ENCODE measurements at regions not wholly inside any gene's neighbourhood (a gene's known extent, or its start where the extent isn't known, plus 50 kb on each side); places are given as distances from the start of the nearest gene placed in this dataset.

DNA sequence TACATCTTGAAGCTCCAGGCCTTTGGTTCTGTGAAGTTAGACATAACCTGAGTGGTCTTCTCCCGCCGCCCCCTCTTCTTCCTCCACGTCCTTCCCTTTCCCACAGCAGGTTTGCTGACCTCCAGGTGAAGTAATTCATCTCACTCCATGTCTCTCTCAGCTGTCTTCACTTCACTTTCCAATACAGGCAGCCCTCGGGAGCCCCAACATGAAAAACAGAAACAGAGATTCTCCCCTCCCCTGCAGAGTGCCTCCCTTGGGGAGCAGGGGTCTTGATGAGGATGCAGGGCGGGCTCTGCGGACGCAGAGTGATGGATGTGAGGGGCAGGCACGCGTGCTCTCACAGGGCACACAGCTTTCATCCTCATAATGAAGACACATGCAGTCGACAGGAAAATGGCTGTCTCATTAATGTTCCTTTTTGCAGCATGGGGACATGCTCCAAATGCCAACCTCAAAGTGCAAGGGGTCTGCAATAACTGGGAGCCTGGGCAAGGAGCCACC lies 95.6 kb downstream of the GPAM start:
- no peaks in the 10 kb centered on the region for H3K4me1 Mint-ChIP-seq
- no peaks in the 10 kb centered on the region for H3K9me3 Mint-ChIP-seq
- H3K27me3 Mint-ChIP-seq (ENCODE audit: low read depth, poor library complexity): peaks cover 8% of the 10 kb centered on the region
- H3K27ac Mint-ChIP-seq: no peak overlapping the region
- no peak overlapping the region for H3K4me3 Mint-ChIP-seq
- no peak for DNase-seq
- TF ChIP-seq, protein P1, sequence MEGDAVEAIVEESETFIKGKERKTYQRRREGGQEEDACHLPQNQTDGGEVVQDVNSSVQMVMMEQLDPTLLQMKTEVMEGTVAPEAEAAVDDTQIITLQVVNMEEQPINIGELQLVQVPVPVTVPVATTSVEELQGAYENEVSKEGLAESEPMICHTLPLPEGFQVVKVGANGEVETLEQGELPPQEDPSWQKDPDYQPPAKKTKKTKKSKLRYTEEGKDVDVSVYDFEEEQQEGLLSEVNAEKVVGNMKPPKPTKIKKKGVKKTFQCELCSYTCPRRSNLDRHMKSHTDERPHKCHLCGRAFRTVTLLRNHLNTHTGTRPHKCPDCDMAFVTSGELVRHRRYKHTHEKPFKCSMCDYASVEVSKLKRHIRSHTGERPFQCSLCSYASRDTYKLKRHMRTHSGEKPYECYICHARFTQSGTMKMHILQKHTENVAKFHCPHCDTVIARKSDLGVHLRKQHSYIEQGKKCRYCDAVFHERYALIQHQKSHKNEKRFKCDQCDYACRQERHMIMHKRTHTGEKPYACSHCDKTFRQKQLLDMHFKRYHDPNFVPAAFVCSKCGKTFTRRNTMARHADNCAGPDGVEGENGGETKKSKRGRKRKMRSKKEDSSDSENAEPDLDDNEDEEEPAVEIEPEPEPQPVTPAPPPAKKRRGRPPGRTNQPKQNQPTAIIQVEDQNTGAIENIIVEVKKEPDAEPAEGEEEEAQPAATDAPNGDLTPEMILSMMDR (IDR thresholded peaks at IDR 0.05): no peak
- no peaks in the 10 kb centered on the region for H3K36me3 Mint-ChIP-seq (ENCODE audit: low read depth)

DNA sequence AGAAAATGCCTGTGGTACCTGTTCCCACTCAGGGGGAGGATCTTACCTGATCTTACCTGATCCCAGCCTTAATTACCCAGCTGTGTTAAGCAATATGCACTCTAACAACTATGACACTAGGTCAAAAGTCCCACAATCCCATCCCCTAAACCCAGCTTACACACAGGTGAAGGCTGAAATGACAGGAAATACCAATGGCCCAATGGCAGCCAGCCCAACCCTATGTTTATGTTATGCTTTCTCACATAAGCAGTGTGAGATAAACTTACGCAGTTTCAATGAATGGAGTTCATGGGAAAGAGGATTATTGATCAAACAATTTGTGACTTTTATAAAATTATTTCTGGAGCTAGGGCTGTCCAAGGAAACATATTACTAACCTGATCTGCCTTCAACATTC lies 91.9 kb downstream of the GPAM start:
- H3K27me3 Mint-ChIP-seq (ENCODE audit: low read depth, poor library complexity): peaks cover 4% of the 10 kb centered on the region
- no peaks in the 10 kb centered on the region for H3K4me1 Mint-ChIP-seq
- no peaks in the 10 kb centered on the region for H3K9me3 Mint-ChIP-seq
- TF ChIP-seq, protein P1 (IDR thresholded peaks at IDR 0.05): no peak
- DNase-seq: no peak
- H3K4me3 Mint-ChIP-seq: no peak overlapping the region
- H3K27ac Mint-ChIP-seq: no peak overlapping the region
- H3K36me3 Mint-ChIP-seq (ENCODE audit: low read depth): no peaks in the 10 kb centered on the region

DNA sequence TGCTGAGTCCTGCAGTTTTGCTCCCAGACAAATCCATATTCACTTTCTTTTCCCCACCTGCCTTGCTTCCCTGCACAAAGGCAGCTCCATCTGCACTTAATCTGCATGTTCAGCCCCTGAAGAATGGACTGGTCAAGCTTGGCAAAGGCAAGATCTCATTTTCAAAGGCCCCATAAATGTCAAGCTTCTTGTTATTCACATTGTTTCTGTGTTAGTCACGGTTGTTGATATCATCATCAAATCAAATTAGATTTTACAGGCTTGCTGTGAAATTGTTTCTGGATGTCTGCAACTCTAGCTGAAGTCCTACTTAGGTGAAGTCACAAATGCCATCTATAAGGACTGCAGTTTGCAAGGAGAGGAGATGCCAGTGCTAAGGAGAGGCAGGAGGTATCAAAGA lies 91.0 kb downstream of the GPAM start:
- TF ChIP-seq, protein P1 (IDR thresholded peaks at IDR 0.05): no peak
- Mint-ChIP-seq H3K9me3 (no peaks in the 10 kb centered on the region), H3K4me1 (no peaks in the 10 kb centered on the region), H3K4me3 (no peak overlapping the region), H3K27me3 (ENCODE audit: low read depth, poor library complexity) (peaks cover 4% of the 10 kb centered on the region), H3K36me3 (ENCODE audit: low read depth) (no peaks in the 10 kb centered on the region), H3K27ac (no peak overlapping the region)
- DNase-seq: no peak

DNA sequence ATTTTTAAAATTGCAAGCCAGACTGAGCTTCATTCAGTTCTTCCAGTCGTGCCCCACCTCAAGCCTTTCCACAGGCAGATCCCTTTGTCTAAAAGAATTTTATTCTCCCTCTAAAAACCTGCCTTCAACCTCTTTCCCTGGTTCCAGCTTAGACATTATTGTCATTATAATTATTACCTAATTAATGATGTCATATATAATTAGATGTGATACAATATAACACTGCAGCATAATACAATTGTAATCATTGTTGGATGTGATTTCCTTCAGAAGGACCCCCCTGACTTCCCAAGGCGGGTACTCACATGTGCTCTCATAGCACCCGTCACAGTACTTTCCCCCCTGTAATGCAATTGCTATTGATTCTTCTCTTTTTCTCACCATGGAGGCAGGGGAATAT lies 88.6 kb downstream of the GPAM start:
- Mint-ChIP-seq H3K27ac (no peak overlapping the region), H3K36me3 (ENCODE audit: low read depth) (no peaks in the 10 kb centered on the region), H3K4me1 (no peaks in the 10 kb centered on the region), H3K9me3 (no peaks in the 10 kb centered on the region), H3K4me3 (no peak overlapping the region), H3K27me3 (ENCODE audit: low read depth, poor library complexity) (peaks cover 7% of the 10 kb centered on the region)
- TF ChIP-seq, protein P1 (IDR thresholded peaks at IDR 0.05): no peak
- no peak for DNase-seq

DNA sequence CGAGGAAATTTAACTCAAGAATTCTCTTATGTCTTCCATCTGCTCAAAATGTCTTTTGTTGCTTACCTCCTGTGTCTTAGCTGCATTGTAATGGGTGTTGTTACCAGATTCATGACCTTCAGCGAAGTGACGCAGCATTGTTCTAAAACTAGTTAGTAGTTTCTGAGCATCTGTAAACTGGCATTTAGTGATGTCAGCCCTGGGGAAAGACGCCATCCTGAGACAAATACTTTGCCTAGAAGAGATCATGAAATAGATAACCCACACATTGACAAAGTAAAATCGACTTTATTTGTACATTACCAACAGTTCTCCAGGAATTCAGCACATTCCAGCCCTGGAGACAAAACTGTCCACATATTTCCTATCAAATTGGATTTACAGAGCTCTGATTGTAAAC lies 87.8 kb downstream of the GPAM start:
- H3K4me3 Mint-ChIP-seq: no peak overlapping the region
- no peak overlapping the region for H3K27ac Mint-ChIP-seq
- no peak for DNase-seq
- no peaks in the 10 kb centered on the region for H3K36me3 Mint-ChIP-seq (ENCODE audit: low read depth)
- H3K9me3 Mint-ChIP-seq: peaks cover 2% of the 10 kb centered on the region
- no peaks in the 10 kb centered on the region for H3K4me1 Mint-ChIP-seq
- TF ChIP-seq, protein P1 (IDR thresholded peaks at IDR 0.05): no peak
- peaks cover 7% of the 10 kb centered on the region for H3K27me3 Mint-ChIP-seq (ENCODE audit: low read depth, poor library complexity)

DNA sequence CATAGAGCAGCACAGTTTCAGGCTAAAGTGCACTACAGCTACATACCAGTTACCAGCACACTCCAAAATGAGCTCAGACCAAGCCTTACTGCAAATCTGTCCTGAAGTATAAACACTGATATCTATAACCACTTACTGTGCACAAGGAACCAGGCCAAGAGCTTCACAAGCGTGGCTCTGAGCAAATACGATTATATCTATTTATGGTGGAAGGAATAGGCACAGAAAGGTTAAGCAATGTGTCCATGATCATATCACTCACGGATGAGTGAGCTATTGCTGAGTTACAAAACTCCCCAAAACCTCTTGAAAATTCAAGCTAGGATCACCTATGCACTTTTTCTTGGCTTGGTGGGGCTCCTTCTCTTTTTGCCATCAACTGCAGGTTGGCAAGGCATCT lies 84.9 kb downstream of the GPAM start:
- peaks cover 25% of the 10 kb centered on the region for H3K9me3 Mint-ChIP-seq
- peaks cover 8% of the 10 kb centered on the region for H3K27me3 Mint-ChIP-seq (ENCODE audit: low read depth, poor library complexity)
- peaks cover 3% of the 10 kb centered on the region for H3K36me3 Mint-ChIP-seq (ENCODE audit: low read depth)

More for the DNA sequence above, 84.9 kb downstream of the GPAM start:
- TF ChIP-seq, protein P1 (IDR thresholded peaks at IDR 0.05): no peak
- no peak overlapping the region for H3K27ac Mint-ChIP-seq
- no peak overlapping the region for H3K4me3 Mint-ChIP-seq
- no peak for DNase-seq
- H3K4me1 Mint-ChIP-seq: no peaks in the 10 kb centered on the region
